H9 (cell line): ENCODE measurements at regions not wholly inside any gene's neighbourhood (a gene's known extent, or its start where the extent isn't known, plus 50 kb on each side); places are given as distances from the start of the nearest gene placed in this dataset.

Experiments
- DNase-seq: peaks from one replicate; pipeline ENCODE4 v3.0.0-alpha.2; 2017
- H2AFZ ChIP-seq: one replicate; pipeline ENCODE4 v1.6.1; 2013; ENCODE audit warnings: mild to moderate bottlenecking, low read length, control low read depth, moderate library complexity
- H2AK5ac ChIP-seq: 2 replicates; pipeline ENCODE4 v1.6.1; 2013; ENCODE audit warnings: low read length, control low read depth, mixed read lengths; ENCODE audit not compliant: insufficient read length
- H2BK120ac ChIP-seq: one replicate; pipeline ENCODE4 v1.6.1; 2013; ENCODE audit warnings: low read depth, mild to moderate bottlenecking, low read length, control low read depth, inconsistent platforms; ENCODE audit not compliant: poor library complexity, severe bottlenecking
- H2BK12ac ChIP-seq: 2 replicates; pipeline ENCODE4 v1.6.1; 2013; ENCODE audit warnings: low read length, control low read depth, mixed read lengths, low read depth; ENCODE audit not compliant: insufficient read length
- H2BK15ac ChIP-seq: 2 replicates; pipeline ENCODE4 v1.6.1; 2013; ENCODE audit warnings: low read depth, low read length, control low read depth
- H2BK20ac ChIP-seq: one replicate; pipeline ENCODE4 v1.6.1; 2013; ENCODE audit warnings: low read depth, mild to moderate bottlenecking, low read length, control low read depth, inconsistent platforms; ENCODE audit not compliant: poor library complexity, severe bottlenecking
- H2BK5ac ChIP-seq: 2 replicates; pipeline ENCODE4 v1.6.1; 2013; ENCODE audit warnings: low read length, control low read depth, mixed read lengths; ENCODE audit not compliant: insufficient read length
- H3K14ac ChIP-seq: 2 replicates; pipeline ENCODE4 v1.6.1; 2013; ENCODE audit warnings: low read length, control low read depth; ENCODE audit not compliant: insufficient read depth
- H3K18ac ChIP-seq: 2 replicates; pipeline ENCODE4 v1.6.1; 2013; ENCODE audit warnings: low read depth, mild to moderate bottlenecking, mixed read lengths, low read length, control low read depth; ENCODE audit not compliant: insufficient read length
- H3K23ac ChIP-seq: 2 replicates; pipeline ENCODE4 v1.6.1; 2013; ENCODE audit warnings: low read length, control low read depth, mixed read lengths, low read depth; ENCODE audit not compliant: insufficient read length
- H3K23me2 ChIP-seq: 2 replicates; pipeline ENCODE4 v1.6.1; 2013; ENCODE audit warnings: low read depth, mild to moderate bottlenecking, mixed read lengths, low read length, control low read depth; ENCODE audit not compliant: insufficient read length, poor library complexity, severe bottlenecking
- H3K27ac ChIP-seq: 2 replicates; pipeline ENCODE4 v1.5.1; 2013; ENCODE audit warnings: low read length, control low read depth, mixed read lengths, low read depth; ENCODE audit not compliant: insufficient read length
- H3K27me3 ChIP-seq: 2 replicates; pipeline ENCODE4 v1.6.1; 2013; ENCODE audit warnings: low read length, control low read depth, inconsistent platforms; ENCODE audit not compliant: insufficient read depth
- H3K4ac ChIP-seq: 2 replicates; pipeline ENCODE4 v1.6.1; 2013; ENCODE audit warnings: low read depth, mild to moderate bottlenecking, control low read depth, inconsistent platforms, low read length, moderate library complexity
- H3K4me1 ChIP-seq: 2 replicates; pipeline ENCODE4 v1.6.1; 2013; ENCODE audit warnings: low read length, control low read depth, inconsistent platforms; ENCODE audit not compliant: insufficient read depth
- H3K4me2 ChIP-seq: 2 replicates; pipeline ENCODE4 v1.6.1; 2013; ENCODE audit warnings: low read length, control low read depth, mixed read lengths; ENCODE audit not compliant: insufficient read length, insufficient read depth
- H3K56ac ChIP-seq: 2 replicates; pipeline ENCODE4 v1.6.1; 2013; ENCODE audit warnings: low read depth, mild to moderate bottlenecking, mixed read lengths, low read length, control low read depth; ENCODE audit not compliant: insufficient read length
- H3K79me1 ChIP-seq: 2 replicates; pipeline ENCODE4 v1.6.1; 2013; ENCODE audit warnings: low read depth, mild to moderate bottlenecking, moderate library complexity, low read length, control low read depth, inconsistent platforms; ENCODE audit not compliant: insufficient read depth, poor library complexity, severe bottlenecking
- H3K79me2 ChIP-seq: 2 replicates; pipeline ENCODE4 v1.6.1; 2013; ENCODE audit warnings: low read length, control low read depth, inconsistent platforms; ENCODE audit not compliant: insufficient read depth
- H3K9ac ChIP-seq: 2 replicates; pipeline ENCODE4 v1.6.1; 2013; ENCODE audit warnings: low read length, control low read depth, mixed read lengths; ENCODE audit not compliant: insufficient read length; ENCODE audit errors: extremely low read depth
- H3K9me3 ChIP-seq: one replicate; pipeline ENCODE4 v1.6.1; 2013; ENCODE audit warnings: low read depth, low read length, inconsistent platforms; ENCODE audit not compliant: control insufficient read depth
- H3T11ph ChIP-seq: one replicate; pipeline ENCODE4 v1.6.1; 2013; ENCODE audit warnings: mild to moderate bottlenecking, low read length, control low read depth, inconsistent platforms
- H4K20me1 ChIP-seq: one replicate; pipeline ENCODE4 v1.6.1; 2013; ENCODE audit not compliant: control insufficient read depth, insufficient read length, insufficient read depth
- H4K5ac ChIP-seq: 2 replicates; pipeline ENCODE4 v1.6.1; 2013; ENCODE audit warnings: low read depth, mild to moderate bottlenecking, mixed read lengths, low read length, control low read depth; ENCODE audit not compliant: insufficient read length
- H4K8ac ChIP-seq: replicated peaks from 2 replicates; pipeline ENCODE4 v1.6.1; 2013; ENCODE audit warnings: low read length, control low read depth, mixed read lengths, low read depth; ENCODE audit not compliant: insufficient read length
- H4K91ac ChIP-seq: 2 replicates; pipeline ENCODE4 v1.6.1; 2013; ENCODE audit warnings: low read depth, mild to moderate bottlenecking, moderate library complexity, mixed read lengths, low read length, control low read depth; ENCODE audit not compliant: insufficient read length
- H3K27ac Mint-ChIP-seq, 3 experiments: 2 replicates in 2 of 3; 3 replicates in 1 of 3; pipeline ENCODE4 v1.8.0; 2020 to 2021; ENCODE audit warnings: mixed read lengths in 3 of 3, mild to moderate bottlenecking in 1 of 3, moderate library complexity in 1 of 3
- H3K27me3 Mint-ChIP-seq: 2 replicates; pipeline ENCODE4 v1.8.0; 2021; ENCODE audit warnings: low read depth, mild to moderate bottlenecking, moderate library complexity, mixed read lengths
- H3K36me3 Mint-ChIP-seq, 3 experiments: 2 replicates in 2 of 3; 3 replicates in 1 of 3; pipeline ENCODE4 v1.8.0; 2020 to 2021; ENCODE audit warnings: low read depth in 3 of 3, mixed read lengths in 3 of 3; ENCODE audit not compliant: insufficient read depth in 1 of 3
- H3K4me1 Mint-ChIP-seq, 2 experiments: 2 replicates each; pipeline ENCODE4 v1.8.0; 2020; ENCODE audit warnings: mixed read lengths in 2 of 2
- H3K4me3 Mint-ChIP-seq, 2 experiments: 2 replicates in 1 of 2; 3 replicates in 1 of 2; pipeline ENCODE4 v1.8.0; 2020 to 2021; ENCODE audit warnings: mild to moderate bottlenecking in 2 of 2, mixed read lengths in 2 of 2, moderate library complexity in 1 of 2
- H3K9me3 Mint-ChIP-seq, 2 experiments: 2 replicates in 1 of 2; 3 replicates in 1 of 2; pipeline ENCODE4 v1.8.0; 2020; ENCODE audit warnings: mild to moderate bottlenecking in 2 of 2, mixed read lengths in 2 of 2, moderate library complexity in 1 of 2
- WGBS: extraction: QIAGEN DNeasy Blood & Tissue Kit; methylation state at CpG from one replicate; pipeline ENCODE4 v1.1.7; 2013; ENCODE audit warnings: missing lambda C conversion rate, low lambda C conversion rate, mixed read lengths; ENCODE audit not compliant: insufficient read length; ENCODE audit errors: extremely low coverage; 5-methylcytosine and 5-hydroxymethylcytosine counted together
- TF ChIP-seq, protein P1 (sequence below): fragments of 200-600 bp; sonication (generic); conservative IDR thresholded peaks from 3 replicates; pipeline ENCODE4 v1.8.0; 2021; ENCODE audit warnings: antibody characterized with exemption, mild to moderate bottlenecking

DNA sequence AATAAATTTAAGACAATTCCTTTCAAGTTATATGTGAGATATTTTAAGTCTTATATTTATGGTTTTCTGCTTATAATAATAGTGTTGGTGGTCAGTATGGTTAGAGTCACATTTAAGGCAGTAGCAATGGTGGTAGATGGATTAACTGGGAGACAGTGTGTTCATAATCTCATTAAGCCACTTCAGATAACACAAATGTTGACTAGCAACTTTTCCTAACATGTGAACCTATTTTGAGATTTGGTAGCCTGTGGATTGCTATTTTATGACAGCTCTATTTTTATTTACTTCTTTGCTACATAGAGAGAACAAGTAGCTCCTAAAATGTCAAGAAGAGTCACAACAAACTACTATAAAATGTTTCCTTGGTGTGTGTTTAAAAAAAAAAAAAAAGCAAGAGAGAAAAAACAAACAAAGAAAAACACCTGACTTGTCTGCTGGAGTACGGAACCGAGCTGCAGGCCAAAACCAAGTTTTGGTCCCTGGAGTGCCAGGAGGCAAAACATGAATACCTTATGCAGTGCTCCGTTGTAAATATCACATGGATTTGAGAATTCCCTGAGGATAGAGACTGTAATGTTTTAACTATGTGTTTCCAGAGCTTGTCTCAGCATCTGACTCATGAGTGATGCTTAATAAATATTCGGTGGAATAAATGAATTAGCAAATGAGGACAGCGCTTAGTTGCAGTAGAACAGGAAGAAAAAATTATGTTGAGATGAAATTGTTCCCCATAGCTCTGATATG, 457.1 kb upstream of the ROBO2 start:
- no peak overlapping the region for H3K4me3 Mint-ChIP-seq
- Histone ChIP-seq H3K56ac (no peak overlapping the region), H3K4me2 (no peak overlapping the region), H3K14ac (no peak overlapping the region), H2AK5ac (no peak overlapping the region), H3K23ac (no peak overlapping the region), H2BK120ac (no peak overlapping the region), H3K9ac (no peak overlapping the region), H3K79me2 (no peaks in the 10 kb centered on the region), H3K23me2 (no peaks in the 10 kb centered on the region), H3K4ac (no peak overlapping the region), H3K18ac (no peak overlapping the region), H2BK12ac (no peak overlapping the region), H4K8ac (no peak overlapping the region), H3K4me1 (no peaks in the 10 kb centered on the region), H2BK15ac (no peak overlapping the region), H3K9me3 (no peaks in the 10 kb centered on the region), H2BK5ac (no peak overlapping the region), H3K79me1 (no peaks in the 10 kb centered on the region), H4K91ac (no peak overlapping the region), H2BK20ac (no peak overlapping the region), H2AFZ (no peak overlapping the region), H3K27me3 (no peaks in the 10 kb centered on the region), H3K27ac (no peak overlapping the region), H3T11ph (no peak overlapping the region), H4K20me1 (no peaks in the 10 kb centered on the region), H4K5ac (no peak overlapping the region)
- peaks cover 0 to 2% (median 0%) of the 10 kb centered on the region in 3 experiments; a peak in 2 of 7 replicates for H3K36me3 Mint-ChIP-seq
- H3K4me1 Mint-ChIP-seq = no peaks in the 10 kb centered on the region
- TF ChIP-seq, protein P1, sequence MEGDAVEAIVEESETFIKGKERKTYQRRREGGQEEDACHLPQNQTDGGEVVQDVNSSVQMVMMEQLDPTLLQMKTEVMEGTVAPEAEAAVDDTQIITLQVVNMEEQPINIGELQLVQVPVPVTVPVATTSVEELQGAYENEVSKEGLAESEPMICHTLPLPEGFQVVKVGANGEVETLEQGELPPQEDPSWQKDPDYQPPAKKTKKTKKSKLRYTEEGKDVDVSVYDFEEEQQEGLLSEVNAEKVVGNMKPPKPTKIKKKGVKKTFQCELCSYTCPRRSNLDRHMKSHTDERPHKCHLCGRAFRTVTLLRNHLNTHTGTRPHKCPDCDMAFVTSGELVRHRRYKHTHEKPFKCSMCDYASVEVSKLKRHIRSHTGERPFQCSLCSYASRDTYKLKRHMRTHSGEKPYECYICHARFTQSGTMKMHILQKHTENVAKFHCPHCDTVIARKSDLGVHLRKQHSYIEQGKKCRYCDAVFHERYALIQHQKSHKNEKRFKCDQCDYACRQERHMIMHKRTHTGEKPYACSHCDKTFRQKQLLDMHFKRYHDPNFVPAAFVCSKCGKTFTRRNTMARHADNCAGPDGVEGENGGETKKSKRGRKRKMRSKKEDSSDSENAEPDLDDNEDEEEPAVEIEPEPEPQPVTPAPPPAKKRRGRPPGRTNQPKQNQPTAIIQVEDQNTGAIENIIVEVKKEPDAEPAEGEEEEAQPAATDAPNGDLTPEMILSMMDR = no peak
- no peak overlapping the region for H3K27ac Mint-ChIP-seq
- H3K27me3 Mint-ChIP-seq = no peaks in the 10 kb centered on the region
- peaks cover 3 to 4% of the 10 kb centered on the region in 2 experiments; a peak in 2 of 5 replicates for H3K9me3 Mint-ChIP-seq
- no CpG with 5 or more reads among the region's 5 CpGs for WGBS
- no peak for DNase-seq
